SU-DHL-6 (cell line): ENCODE measurements at regions not wholly inside any gene's neighbourhood (a gene's known extent, or its start where the extent isn't known, plus 50 kb on each side); places are given as distances from the start of the nearest gene placed in this dataset.

Experiments
- H2AFZ ChIP-seq: fragments of 200-600 bp; sonication (generic); 2 replicates; pipeline ENCODE4 v1.6.1; 2014; ENCODE audit warnings: low read depth, mild to moderate bottlenecking, moderate library complexity, mixed read lengths, antibody characterized with exemption, low read length; ENCODE audit not compliant: severe bottlenecking
- H3F3A ChIP-seq: fragments of 200-600 bp; shearing (Covaris generic); 2 replicates; pipeline ENCODE4 v1.6.0; 2016; ENCODE audit warnings: antibody characterized with exemption, mild to moderate bottlenecking; ENCODE audit not compliant: insufficient read depth
- H3K27ac ChIP-seq: fragments of 200-600 bp; sonication (generic); 2 replicates; pipeline ENCODE4 v1.5.1; 2016; ENCODE audit warnings: low read depth, mild to moderate bottlenecking, low read length, moderate library complexity, mixed read lengths
- H3K27me3 ChIP-seq: fragments of 200-600 bp; sonication (generic), shearing (Covaris generic); 2 replicates; pipeline ENCODE4 v1.6.0; 2014; ENCODE audit warnings: mild to moderate bottlenecking, low read length
- H3K36me3 ChIP-seq: fragments of 200-600 bp; sonication (generic); 2 replicates; pipeline ENCODE4 v1.6.1; 2014; ENCODE audit warnings: mild to moderate bottlenecking, low read length, mixed read lengths
- H3K4me2 ChIP-seq: fragments of 300-600, 200-600 bp; shearing (Covaris generic), sonication (generic); 2 replicates; pipeline ENCODE4 v1.6.0; 2014; ENCODE audit warnings: low read length, low read depth, mild to moderate bottlenecking; ENCODE audit not compliant: poor library complexity, severe bottlenecking
- H3K4me3 ChIP-seq: fragments of 200-600 bp; sonication (generic); 2 replicates; pipeline ENCODE4 v1.5.1; 2014; ENCODE audit warnings: antibody characterized with exemption, low read length, mild to moderate bottlenecking, mixed read lengths; ENCODE audit not compliant: insufficient read depth, poor library complexity, severe bottlenecking
- H3K79me2 ChIP-seq: fragments of 200-600 bp; sonication (generic); 2 replicates; pipeline ENCODE4 v1.6.1; 2014; ENCODE audit warnings: mild to moderate bottlenecking, low read length, moderate library complexity; ENCODE audit not compliant: insufficient read depth
- H3K9ac ChIP-seq: fragments of 200-600 bp; sonication (generic); 2 replicates; pipeline ENCODE4 v1.7.0; 2014; ENCODE audit warnings: mild to moderate bottlenecking, low read length
- H3K9me2 ChIP-seq: fragments of 200-600 bp; sonication (generic); replicated peaks from 2 replicates; pipeline ENCODE4 v1.6.1; 2014; ENCODE audit warnings: low read length; ENCODE audit not compliant: insufficient read depth
- H3K9me3 ChIP-seq: fragments of 200-600 bp; sonication (generic); 2 replicates; pipeline ENCODE4 v1.6.1; 2014; ENCODE audit warnings: low read length, mixed read lengths; ENCODE audit not compliant: insufficient read depth
- H4K20me1 ChIP-seq: fragments of 200-600 bp; sonication (generic); 2 replicates; pipeline ENCODE4 v1.6.1; 2014; ENCODE audit warnings: low read depth, mild to moderate bottlenecking, antibody characterized with exemption, low read length, moderate library complexity, mixed read lengths
- CTCF ChIP-seq: fragments of 200-600 bp; sonication (generic); IDR thresholded peaks from one replicate; pipeline ENCODE4 v1.5.1; 2017; ENCODE audit warnings: antibody characterized with exemption, mild to moderate bottlenecking, low read length, moderate library complexity; ENCODE audit not compliant: insufficient read depth, poor library complexity, severe bottlenecking
- EZH2phosphoT487 ChIP-seq: fragments of 200-600 bp; sonication (generic), shearing (Covaris generic); conservative IDR thresholded peaks from 2 replicates; pipeline ENCODE4 v1.6.1; 2018; ENCODE audit warnings: mild to moderate bottlenecking, antibody characterized with exemption, low read length, moderate library complexity, mixed read lengths

GRCh38 chr21:35764586-35764985 is 295.7 kb downstream of the SETD4 start:
- no peaks in the 10 kb centered on the region for H3F3A ChIP-seq
- H4K20me1 ChIP-seq, result no peaks in the 10 kb centered on the region
- no peak overlapping the region for H2AFZ ChIP-seq
- H3K9ac ChIP-seq, result no peak overlapping the region
- no peaks in the 10 kb centered on the region for H3K79me2 ChIP-seq
- H3K27me3 ChIP-seq, result no peaks in the 10 kb centered on the region
- H3K9me3 ChIP-seq, result no peaks in the 10 kb centered on the region
- no peak for TF ChIP-seq EZH2phosphoT487
- TF ChIP-seq CTCF, result no peak
- no peaks in the 10 kb centered on the region for H3K9me2 ChIP-seq
- no peaks in the 10 kb centered on the region for H3K36me3 ChIP-seq
- no peak overlapping the region for H3K4me2 ChIP-seq
- H3K4me3 ChIP-seq, result no peak overlapping the region
- H3K27ac ChIP-seq, result no peak overlapping the region

GRCh38 chr21:35764077-35764476 is 296.2 kb downstream of the SETD4 start:
- H3K36me3 ChIP-seq, result no peaks in the 10 kb centered on the region
- H3K9me3 ChIP-seq, result no peaks in the 10 kb centered on the region
- no peaks in the 10 kb centered on the region for H3F3A ChIP-seq
- H3K27ac ChIP-seq, result no peak overlapping the region
- no peaks in the 10 kb centered on the region for H4K20me1 ChIP-seq
- H3K9ac ChIP-seq, result no peak overlapping the region
- no peak overlapping the region for H3K4me2 ChIP-seq
- H3K9me2 ChIP-seq, result no peaks in the 10 kb centered on the region
- no peak overlapping the region for H2AFZ ChIP-seq
- H3K27me3 ChIP-seq, result no peaks in the 10 kb centered on the region
- H3K79me2 ChIP-seq, result no peaks in the 10 kb centered on the region
- TF ChIP-seq EZH2phosphoT487 (no peak), CTCF (no peak)
- H3K4me3 ChIP-seq, result no peak overlapping the region

- no peaks in the 10 kb centered on the region for H4K20me1 ChIP-seq
- no peak overlapping the region for H3K27ac ChIP-seq
- H3K36me3 ChIP-seq, result no peaks in the 10 kb centered on the region
- H3K27me3 ChIP-seq, result 0 out of 2 replicates have a peak, but pooled peaks cover 2% of the 10 kb centered on the region
- H3K9me2 ChIP-seq, result no peaks in the 10 kb centered on the region
- no peaks in the 10 kb centered on the region; the same call in 1 of the 2 replicates for H3K9me3 ChIP-seq
- H3K4me3 ChIP-seq, result no peak overlapping the region
- H3K4me2 ChIP-seq, result no peak overlapping the region
- H3K9ac ChIP-seq, result no peak overlapping the region
- TF ChIP-seq EZH2phosphoT487 (no peak), CTCF (no peak)
- no peaks in the 10 kb centered on the region for H3F3A ChIP-seq
- no peaks in the 10 kb centered on the region for H3K79me2 ChIP-seq
- no peak overlapping the region for H2AFZ ChIP-seq
Measured at GRCh38 chr21:35754583-35754982, 305.7 kb downstream of the SETD4 start.
